Gastroesophageal sphincter (tissue), 3 donors: ENCODE measurements at regions not wholly inside any gene's neighbourhood (a gene's known extent, or its start where the extent isn't known, plus 50 kb on each side); places are given as distances from the start of the nearest gene placed in this dataset.

Source experiments
- CTCF ChIP-seq, 4 experiments: fragments of 200-600 bp in 2 of 4; fragments of 450-650 bp in 2 of 4; sonication (generic) in 1 of 4; IDR thresholded peaks; one replicate each; pipeline ENCODE4 v1.5.1; 2017 to 2019; ENCODE audit warnings: antibody characterized with exemption in 4 of 4, mild to moderate bottlenecking in 2 of 4, moderate library complexity in 2 of 4
- EP300 ChIP-seq: sonication (generic); formaldehyde crosslinking; IDR thresholded peaks from one replicate; pipeline ENCODE4 v1.6.1; 2017; ENCODE audit warnings: antibody characterized with exemption, mild to moderate bottlenecking
- POLR2A ChIP-seq, 2 donors: fragments of 450-650 bp; IDR thresholded peaks; one replicate each; pipeline ENCODE4 v1.6.1; 2017; ENCODE audit warnings: antibody characterized with exemption in 2 of 2, mild to moderate bottlenecking in 2 of 2, moderate library complexity in 1 of 2
- POLR2AphosphoS5 ChIP-seq: sonication (generic); formaldehyde crosslinking; IDR thresholded peaks from one replicate; pipeline ENCODE4 v1.6.1; 2017; ENCODE audit warnings: antibody characterized with exemption

- TF ChIP-seq POLR2A (IDR thresholded peaks at IDR 0.05) (no peak), CTCF (IDR thresholded peaks at IDR 0.05) (no peak), POLR2AphosphoS5 (no peak), EP300 (no peak)
Measured at GRCh38 chr3:102885289-102885688, 450.5 kb downstream of the ZPLD1 start.
